ENCODE measurements at regions not wholly inside any gene's neighbourhood (a gene's known extent, or its start where the extent isn't known, plus 50 kb on each side); places are given as distances from the start of the nearest gene placed in this dataset.

- POLR2A ChIA-PET = no interaction called here
- H3K27me3 ChIP-seq (ENCODE audit: control insufficient read depth in 1 of 2, insufficient read depth in 2 of 2, low read length in 2 of 2) = peaks cover 0 to 14% of the 10 kb centered on the region in 2 experiments; a peak in 3 of 5 replicates
- in situ Hi-C loops (cut with HindIII; ENCODE audit: extremely low pct_ligation_motif_present, low pct_unique_long_range_greater_than_20kb) (no loop called here), intact Hi-C loops (cut with micrococcal nuclease; ENCODE audit: unreplicated experiment) (no loop called here)
- CTCF ChIA-PET (ENCODE audit: low intra/inter-chr PET ratio, low total read pairs) = no interaction called here
- no peaks in the 10 kb centered on the region for H4K20me1 ChIP-seq (ENCODE audit: insufficient read depth, low read length)
- H3K9ac ChIP-seq (ENCODE audit: insufficient read depth, low read depth, low read length) = no peak overlapping the region
- no peak overlapping the region for H3K4me3 ChIP-seq (replicated peaks in 1 of 3; ENCODE audit: insufficient read depth in 1 of 3, low read depth in 2 of 3, low read length in 3 of 3)
- no TSS peak for BruUV-seq (replicated peaks)
- no peak overlapping the region for H3K27ac ChIP-seq (ENCODE audit: extremely low read length, insufficient read depth, low read length)
- DNase-seq (ENCODE audit: low spot score) (no peak), ATAC-seq (peak; percentile 71), FAIRE-seq (no peak)
- H3K9me3 ChIP-seq (ENCODE audit: low read length) = no peaks in the 10 kb centered on the region
- no peaks in the 10 kb centered on the region for H3K36me3 ChIP-seq (replicated peaks in 1 of 2; ENCODE audit: control insufficient read depth in 1 of 2, insufficient read depth in 2 of 2, low read length in 2 of 2)
- H3K79me2 ChIP-seq (ENCODE audit: insufficient read depth, low read length) = no peaks in the 10 kb centered on the region
- WGBS (ENCODE audit: low lambda C conversion rate) = 11% methylated on average over 8 of the region's 8 CpGs
- no peak overlapping the region for H2AFZ ChIP-seq (ENCODE audit: low read length)
- H3K4me1 ChIP-seq (ENCODE audit: insufficient read depth, low read length) = 0 out of 2 replicates have a peak, but pooled peaks cover under 1% of the 10 kb centered on the region
- H3K4me2 ChIP-seq (ENCODE audit: low read depth, low read length) = no peak overlapping the region
- TF ChIP-seq DNMT1 (CRISPR knock-in tag; IDR thresholded peaks at IDR 0.05) (no peak), THAP9 (CRISPR knock-in tag; IDR thresholded peaks at IDR 0.05; ENCODE audit: borderline replicate concordance) (no peak), CAMTA2 (CRISPR knock-in tag; IDR thresholded peaks at IDR 0.05; ENCODE audit: borderline replicate concordance) (no peak), TCF7 (IDR thresholded peaks at IDR 0.05; ENCODE audit: low read depth) (no peak), ZBTB38 (CRISPR knock-in tag; IDR thresholded peaks at IDR 0.05) (no peak), ZNF256 (CRISPR knock-in tag; conservative IDR thresholded peaks at IDR 0.05) (no peak), ZNF282 (IDR thresholded peaks at IDR 0.05; ENCODE audit: partially characterized antibody) (no peak), DPF2 (CRISPR knock-in tag; IDR thresholded peaks at IDR 0.05; ENCODE audit: borderline replicate concordance, low read depth) (no peak), ZNF20 (CRISPR knock-in tag; IDR thresholded peaks at IDR 0.05) (no peak), ZNF343 (CRISPR knock-in tag; IDR thresholded peaks at IDR 0.05) (no peak), ZNF264 (CRISPR knock-in tag; IDR thresholded peaks at IDR 0.05) (no peak)
- TF ChIP-seq, protein P1, sequence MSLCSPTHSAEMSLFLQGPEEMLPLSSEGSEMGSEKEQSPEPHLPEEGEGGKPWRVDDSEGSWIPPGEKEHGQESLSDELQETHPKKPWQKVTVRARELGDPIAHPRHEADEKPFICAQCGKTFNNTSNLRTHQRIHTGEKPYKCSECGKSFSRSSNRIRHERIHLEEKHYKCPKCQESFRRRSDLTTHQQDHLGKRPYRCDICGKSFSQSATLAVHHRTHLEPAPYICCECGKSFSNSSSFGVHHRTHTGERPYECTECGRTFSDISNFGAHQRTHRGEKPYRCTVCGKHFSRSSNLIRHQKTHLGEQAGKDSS (CRISPR knock-in tag; IDR thresholded peaks at IDR 0.05; ENCODE audit: borderline replicate concordance, low read depth) = no peak
- TF ChIP-seq, protein P2, sequence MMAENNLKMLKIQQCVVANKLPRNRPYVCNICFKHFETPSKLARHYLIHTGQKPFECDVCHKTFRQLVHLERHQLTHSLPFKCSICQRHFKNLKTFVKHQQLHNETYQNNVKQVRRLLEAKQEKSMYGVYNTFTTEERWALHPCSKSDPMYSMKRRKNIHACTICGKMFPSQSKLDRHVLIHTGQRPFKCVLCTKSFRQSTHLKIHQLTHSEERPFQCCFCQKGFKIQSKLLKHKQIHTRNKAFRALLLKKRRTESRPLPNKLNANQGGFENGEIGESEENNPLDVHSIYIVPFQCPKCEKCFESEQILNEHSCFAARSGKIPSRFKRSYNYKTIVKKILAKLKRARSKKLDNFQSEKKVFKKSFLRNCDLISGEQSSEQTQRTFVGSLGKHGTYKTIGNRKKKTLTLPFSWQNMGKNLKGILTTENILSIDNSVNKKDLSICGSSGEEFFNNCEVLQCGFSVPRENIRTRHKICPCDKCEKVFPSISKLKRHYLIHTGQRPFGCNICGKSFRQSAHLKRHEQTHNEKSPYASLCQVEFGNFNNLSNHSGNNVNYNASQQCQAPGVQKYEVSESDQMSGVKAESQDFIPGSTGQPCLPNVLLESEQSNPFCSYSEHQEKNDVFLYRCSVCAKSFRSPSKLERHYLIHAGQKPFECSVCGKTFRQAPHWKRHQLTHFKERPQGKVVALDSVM (CRISPR knock-in tag; IDR thresholded peaks at IDR 0.05) = no peak
- TF ChIP-seq, protein P3, sequence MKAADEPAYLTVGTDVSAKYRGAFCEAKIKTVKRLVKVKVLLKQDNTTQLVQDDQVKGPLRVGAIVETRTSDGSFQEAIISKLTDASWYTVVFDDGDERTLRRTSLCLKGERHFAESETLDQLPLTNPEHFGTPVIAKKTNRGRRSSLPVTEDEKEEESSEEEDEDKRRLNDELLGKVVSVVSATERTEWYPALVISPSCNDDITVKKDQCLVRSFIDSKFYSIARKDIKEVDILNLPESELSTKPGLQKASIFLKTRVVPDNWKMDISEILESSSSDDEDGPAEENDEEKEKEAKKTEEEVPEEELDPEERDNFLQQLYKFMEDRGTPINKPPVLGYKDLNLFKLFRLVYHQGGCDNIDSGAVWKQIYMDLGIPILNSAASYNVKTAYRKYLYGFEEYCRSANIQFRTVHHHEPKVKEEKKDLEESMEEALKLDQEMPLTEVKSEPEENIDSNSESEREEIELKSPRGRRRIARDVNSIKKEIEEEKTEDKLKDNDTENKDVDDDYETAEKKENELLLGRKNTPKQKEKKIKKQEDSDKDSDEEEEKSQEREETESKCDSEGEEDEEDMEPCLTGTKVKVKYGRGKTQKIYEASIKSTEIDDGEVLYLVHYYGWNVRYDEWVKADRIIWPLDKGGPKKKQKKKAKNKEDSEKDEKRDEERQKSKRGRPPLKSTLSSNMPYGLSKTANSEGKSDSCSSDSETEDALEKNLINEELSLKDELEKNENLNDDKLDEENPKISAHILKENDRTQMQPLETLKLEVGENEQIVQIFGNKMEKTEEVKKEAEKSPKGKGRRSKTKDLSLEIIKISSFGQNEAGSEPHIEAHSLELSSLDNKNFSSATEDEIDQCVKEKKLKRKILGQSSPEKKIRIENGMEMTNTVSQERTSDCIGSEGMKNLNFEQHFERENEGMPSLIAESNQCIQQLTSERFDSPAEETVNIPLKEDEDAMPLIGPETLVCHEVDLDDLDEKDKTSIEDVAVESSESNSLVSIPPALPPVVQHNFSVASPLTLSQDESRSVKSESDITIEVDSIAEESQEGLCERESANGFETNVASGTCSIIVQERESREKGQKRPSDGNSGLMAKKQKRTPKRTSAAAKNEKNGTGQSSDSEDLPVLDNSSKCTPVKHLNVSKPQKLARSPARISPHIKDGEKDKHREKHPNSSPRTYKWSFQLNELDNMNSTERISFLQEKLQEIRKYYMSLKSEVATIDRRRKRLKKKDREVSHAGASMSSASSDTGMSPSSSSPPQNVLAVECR (CRISPR knock-in tag; IDR thresholded peaks at IDR 0.05; ENCODE audit: borderline replicate concordance) = no peak
These were observed 186.4 kb upstream of the KL start for GRCh38 chr13:32829676-32830335.

Data from HepG2 (cell line).